ENCODE measurements at regions not wholly inside any gene's neighbourhood (a gene's known extent, or its start where the extent isn't known, plus 50 kb on each side); places are given as distances from the start of the nearest gene placed in this dataset.

DNA sequence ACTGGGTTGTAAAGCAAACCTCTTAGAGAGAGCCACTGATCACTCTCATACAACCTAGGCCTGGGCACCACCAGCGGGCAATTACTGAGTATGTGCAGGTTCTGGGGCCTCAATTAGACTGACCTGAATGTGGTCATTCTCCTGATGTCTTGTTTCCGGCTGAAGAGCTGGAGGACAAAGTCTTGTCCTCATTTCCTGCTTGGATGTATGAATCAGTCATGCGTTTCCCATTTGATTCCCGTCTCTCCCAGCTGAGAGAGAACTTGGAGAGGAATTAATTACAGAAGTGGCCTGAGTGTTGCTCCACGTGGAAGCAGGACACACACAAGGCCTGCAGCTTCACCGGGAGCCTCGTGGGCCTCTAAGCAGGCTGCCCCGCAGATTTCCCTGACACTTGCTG lies 799.3 kb upstream of the ARGLU1 start:
- no peak for DNase-seq (ENCODE audit: low read depth in 3 of 3, low spot score in 2 of 3)

DNA sequence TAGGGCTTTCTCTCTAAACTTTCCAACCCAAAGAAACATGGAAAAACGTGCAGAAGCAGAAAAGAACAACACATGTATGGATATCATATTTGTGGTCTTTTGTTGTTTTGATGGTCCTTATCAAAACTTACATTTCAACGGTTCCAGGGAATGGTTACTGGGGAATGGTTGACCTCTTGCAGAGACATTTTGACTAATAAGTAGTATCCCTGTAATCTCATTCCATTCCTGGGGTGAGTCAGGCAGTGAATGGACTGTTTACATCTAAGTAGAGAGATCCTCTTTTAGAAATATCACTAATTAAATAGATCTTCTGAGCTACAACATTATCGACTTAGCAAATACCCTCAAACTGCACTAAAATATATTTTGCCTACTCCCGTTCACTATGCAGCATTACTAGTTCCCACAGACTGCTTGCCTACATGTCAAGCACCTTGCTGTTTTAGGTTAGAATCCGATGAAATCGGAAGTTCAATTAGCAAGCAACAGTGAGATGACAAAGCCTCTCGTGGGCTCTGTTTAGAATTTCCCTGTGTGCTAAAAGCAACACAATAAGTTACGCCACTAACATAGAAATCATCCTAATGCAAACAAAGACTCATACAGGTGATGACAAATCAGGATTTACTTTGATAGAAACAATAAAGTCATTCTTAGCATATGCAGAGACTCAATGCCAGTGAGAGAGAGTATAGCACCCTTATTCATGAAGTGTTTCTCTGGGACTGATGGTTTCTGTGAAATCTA lies 797.7 kb upstream of the ARGLU1 start:
- DNase-seq (ENCODE audit: low read depth in 3 of 3, low spot score in 2 of 3) = no peak

DNA sequence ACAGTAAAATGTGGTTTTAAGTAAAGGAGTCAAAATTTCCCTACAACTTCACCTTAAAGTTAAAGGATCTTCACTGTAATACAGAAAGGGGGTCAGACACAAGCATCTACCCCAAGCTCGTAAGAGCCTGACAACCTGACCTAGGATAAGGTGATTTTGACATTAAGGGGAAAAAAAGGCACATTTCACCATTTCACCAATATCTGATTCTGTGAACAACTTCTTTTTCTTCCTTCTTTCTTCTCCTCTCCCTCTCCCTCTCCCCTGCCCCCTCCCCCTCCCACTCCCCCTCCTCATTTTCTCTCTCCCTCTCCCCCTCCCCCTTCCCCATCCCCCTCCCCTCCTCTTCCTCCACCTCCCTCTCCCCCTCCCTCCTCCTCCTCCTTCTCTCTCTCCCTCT lies 796.7 kb upstream of the ARGLU1 start:
- DNase-seq (ENCODE audit: low read depth in 3 of 3, low spot score in 2 of 3) = no peak

DNA sequence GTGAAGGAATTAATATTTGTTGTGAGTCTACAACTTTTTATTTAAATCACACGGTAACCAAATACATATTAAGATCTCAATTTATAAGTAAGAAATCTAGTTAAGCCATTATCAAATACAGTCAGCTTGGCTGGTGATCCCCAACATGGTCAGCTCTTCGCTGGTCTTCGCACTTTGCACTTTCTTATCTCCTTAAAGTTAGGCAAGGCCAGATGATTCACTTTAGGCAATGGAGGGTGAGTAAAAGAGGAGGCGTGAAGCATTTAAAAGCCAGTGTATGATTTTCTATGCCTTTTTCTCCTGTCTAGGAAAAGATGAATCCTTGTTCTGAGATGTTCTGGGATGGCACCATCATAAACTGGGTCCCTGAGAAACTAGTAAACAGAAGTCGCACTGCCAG lies 793.7 kb upstream of the ARGLU1 start:
- no peak for DNase-seq (ENCODE audit: low read depth in 3 of 3, low spot score in 2 of 3)

DNA sequence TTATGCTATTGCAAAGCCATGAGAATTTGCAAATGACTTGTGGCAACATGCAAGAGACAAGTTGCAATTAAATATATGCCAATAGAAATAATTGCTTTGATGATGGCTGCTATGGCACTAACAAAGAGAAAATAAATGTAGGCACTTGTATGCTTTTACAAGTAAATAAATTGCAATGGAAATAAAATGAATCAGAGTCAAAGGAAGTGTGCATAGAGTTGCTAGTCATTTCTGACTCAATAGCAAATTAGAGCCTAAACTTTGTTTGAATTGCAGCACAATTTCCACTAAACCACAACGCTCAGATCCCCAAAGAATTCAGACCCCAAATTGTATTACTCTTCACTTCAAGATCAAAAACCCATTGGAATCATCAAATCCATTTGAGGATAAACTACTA lies 792.1 kb upstream of the ARGLU1 start:
- DNase-seq (ENCODE audit: low read depth in 3 of 3, low spot score in 2 of 3) = no peak

- DNase-seq (ENCODE audit: low read depth in 3 of 3, low spot score in 2 of 3) = no peak
Measured at GRCh38 chr13:107358866-107359265, 790.9 kb upstream of the ARGLU1 start.

GRCh38 chr13:107351305-107351704 lies 783.4 kb upstream of the ARGLU1 start:
- no peak for DNase-seq (ENCODE audit: low read depth in 3 of 3, low spot score in 2 of 3)

- DNase-seq (ENCODE audit: low read depth in 3 of 3, low spot score in 2 of 3) = no peak
Measured at GRCh38 chr13:107348925-107349324, 781.0 kb upstream of the ARGLU1 start.

DNA sequence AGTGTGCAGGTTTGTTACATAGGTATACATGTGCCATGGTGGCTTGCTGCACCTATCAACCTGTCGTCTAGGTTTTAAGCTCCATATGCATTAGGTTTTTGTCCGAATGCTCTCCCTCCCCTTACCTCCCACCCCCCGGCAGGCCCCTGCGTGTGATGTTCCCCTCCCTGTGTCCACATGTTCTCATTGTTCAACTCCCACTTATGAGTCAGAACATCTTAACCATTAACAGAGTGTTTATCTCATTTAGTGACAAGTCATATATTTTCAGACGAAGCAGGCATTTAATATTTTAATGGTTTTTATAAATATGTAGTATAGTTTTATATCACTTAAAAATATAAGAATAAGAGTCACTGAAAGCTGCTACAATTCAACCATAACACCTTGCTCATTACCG lies 780.5 kb upstream of the ARGLU1 start:
- DNase-seq (ENCODE audit: low read depth in 3 of 3, low spot score in 2 of 3) = no peak

- DNase-seq (ENCODE audit: low read depth in 3 of 3, low spot score in 2 of 3) = no peak
Measured at GRCh38 chr13:107347641-107348369, 779.9 kb upstream of the ARGLU1 start.

- DNase-seq (ENCODE audit: low read depth in 3 of 3, low spot score in 2 of 3) = no peak
Measured at GRCh38 chr13:107342747-107343146, 774.8 kb upstream of the ARGLU1 start.

- no peak for DNase-seq (ENCODE audit: low read depth in 3 of 3, low spot score in 2 of 3)
Measured at GRCh38 chr13:107339209-107339608, 771.3 kb upstream of the ARGLU1 start.

DNA sequence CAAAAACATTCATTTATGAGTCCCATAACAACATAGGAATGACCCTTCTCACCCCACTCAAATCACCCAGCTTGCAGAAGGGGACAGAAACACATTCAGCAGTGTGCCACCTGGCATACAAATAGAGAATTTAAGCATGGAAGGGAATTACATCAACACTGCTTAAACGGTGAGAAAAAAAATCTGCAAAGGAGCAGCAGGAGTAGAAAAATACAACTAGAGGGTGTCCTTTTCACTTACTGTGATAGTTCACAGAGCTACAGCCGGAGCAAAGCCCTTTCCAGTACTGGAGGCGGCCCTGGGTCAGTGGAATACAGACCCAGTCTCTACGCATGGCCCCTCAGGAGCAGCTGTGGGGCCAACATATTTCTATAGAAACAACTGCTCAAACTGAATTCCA lies 764.3 kb upstream of the ARGLU1 start:
- DNase-seq (ENCODE audit: low read depth in 3 of 3, low spot score in 2 of 3) = no peak

DNA sequence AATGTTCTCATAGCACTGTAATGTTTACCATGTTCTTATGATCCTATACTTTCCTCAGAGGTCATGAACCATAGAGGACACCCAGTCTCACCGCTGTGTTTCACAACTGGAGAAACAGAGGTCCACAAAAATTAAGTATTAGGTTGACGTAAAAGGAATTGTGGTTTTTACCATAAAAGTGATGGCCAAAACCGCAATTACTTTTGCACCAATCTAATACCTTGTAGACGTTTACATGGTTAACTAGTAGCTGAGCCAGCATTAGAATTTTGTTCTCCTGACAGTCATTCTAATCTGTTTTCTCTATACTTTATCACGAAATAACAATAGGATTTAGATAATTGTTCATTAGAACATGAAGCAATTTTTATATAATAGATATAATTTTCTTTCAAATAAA lies 763.4 kb upstream of the ARGLU1 start:
- no peak for DNase-seq (ENCODE audit: low read depth in 3 of 3, low spot score in 2 of 3)

GRCh38 chr13:107330484-107330883 lies 762.5 kb upstream of the ARGLU1 start:
- DNase-seq (ENCODE audit: low read depth in 3 of 3, low spot score in 2 of 3) = no peak

DNA sequence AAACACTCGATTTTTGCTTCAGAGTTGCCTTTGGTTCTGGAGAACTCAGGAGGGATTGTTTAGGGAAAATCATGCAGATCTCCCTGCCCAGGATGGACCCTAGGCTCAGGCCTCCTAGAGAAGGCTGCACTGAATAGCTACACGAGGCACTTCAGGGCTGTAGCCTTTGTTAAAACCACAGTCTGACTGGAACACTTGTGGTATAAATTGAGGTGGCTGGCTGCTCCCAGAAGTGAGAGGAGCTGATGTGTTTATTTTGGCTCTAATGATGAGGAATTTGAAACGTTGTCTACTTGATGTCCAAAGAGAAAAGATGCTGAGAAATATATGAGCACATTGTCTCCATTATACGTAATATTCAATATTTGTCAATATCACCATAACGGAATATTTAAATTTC lies 762.1 kb upstream of the ARGLU1 start:
- no peak for DNase-seq (ENCODE audit: low read depth in 3 of 3, low spot score in 2 of 3)

DNA sequence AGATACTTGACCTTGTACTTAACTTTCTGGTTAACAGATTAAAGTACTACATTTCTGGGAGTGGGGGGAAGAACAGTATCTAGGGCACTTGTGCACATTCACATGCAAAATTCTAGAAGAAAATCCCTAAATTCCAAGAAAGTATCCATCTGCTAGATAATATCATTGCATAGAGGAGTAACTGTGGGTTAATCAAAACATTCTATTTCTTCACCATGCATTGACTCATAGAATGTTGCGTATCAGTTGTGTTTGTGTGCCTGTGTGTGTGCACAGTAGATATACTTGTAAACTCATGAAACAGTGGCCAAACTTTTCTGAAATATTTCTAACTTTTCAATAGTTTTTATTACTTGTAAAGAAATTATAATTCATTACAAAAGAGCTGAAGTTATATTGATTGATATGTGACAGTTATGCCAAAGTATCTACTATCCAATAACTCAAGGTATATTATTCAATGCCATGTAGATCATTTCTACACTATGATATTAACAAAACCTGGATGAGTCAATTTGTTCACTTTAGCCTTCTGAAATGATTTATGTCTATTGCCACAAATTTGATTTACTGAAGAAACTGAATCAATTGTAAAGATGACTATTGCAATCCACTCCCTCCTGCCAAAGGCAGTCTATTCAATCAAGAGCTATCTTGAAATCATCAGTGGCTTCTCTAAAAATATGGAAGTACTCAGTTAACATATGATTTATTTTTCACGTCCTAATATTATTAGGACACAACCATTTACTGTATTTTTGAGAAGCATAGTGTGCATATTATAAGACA lies 756.7 kb upstream of the ARGLU1 start:
- DNase-seq (ENCODE audit: low read depth in 3 of 3, low spot score in 2 of 3) = no peak

DNA sequence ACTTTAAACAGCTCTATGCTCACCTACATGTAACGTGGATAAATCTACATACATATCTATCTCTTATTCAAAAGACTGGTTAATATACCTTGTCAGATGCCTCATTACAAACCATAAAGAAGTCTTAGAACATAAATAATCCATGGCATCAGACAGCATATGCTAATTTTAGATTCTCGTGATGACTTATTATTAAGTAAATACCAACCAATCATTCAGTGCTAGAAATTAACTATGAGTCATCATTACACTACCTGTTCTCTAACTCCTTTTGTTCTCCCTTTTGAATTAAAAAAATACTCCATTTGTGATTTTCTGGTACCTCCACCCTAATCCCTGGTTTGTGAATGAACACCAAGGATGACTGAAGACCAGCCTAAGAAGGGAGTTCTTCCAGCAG lies 754.3 kb upstream of the ARGLU1 start:
- DNase-seq (ENCODE audit: low read depth in 3 of 3, low spot score in 2 of 3) = no peak

- no peak for DNase-seq (ENCODE audit: low read depth in 3 of 3, low spot score in 2 of 3)
Measured at GRCh38 chr13:107305178-107305577, 737.2 kb upstream of the ARGLU1 start.

- DNase-seq (ENCODE audit: low read depth in 3 of 3, low spot score in 2 of 3) = no peak
Measured at GRCh38 chr13:107301724-107302374, 733.9 kb upstream of the ARGLU1 start.

GRCh38 chr13:107299717-107300116 lies 731.8 kb upstream of the ARGLU1 start:
- no peak for DNase-seq (ENCODE audit: low read depth in 3 of 3, low spot score in 2 of 3)
